Right atrium auricular region (tissue), 2 donors: ENCODE measurements at regions not wholly inside any gene's neighbourhood (a gene's known extent, or its start where the extent isn't known, plus 50 kb on each side); places are given as distances from the start of the nearest gene placed in this dataset.

Experiments used
- DNase-seq: peaks from one replicate; pipeline ENCODE4 v3.0.0-alpha.2; 2019; ENCODE audit warnings: low spot score
- H3K27ac ChIP-seq, 2 donors: fragments of 200-600 bp; sonication (generic); 1 replicate in 1 of 2; 2 replicates in 1 of 2; pipeline ENCODE4 v1.5.1; 2016 to 2019
- H3K27me3 ChIP-seq, 2 donors: fragments of 200-600 bp; sonication (generic); one replicate each; pipeline versions ENCODE4 v1.5.1 to v1.6.0; 2017 to 2019
- H3K36me3 ChIP-seq: fragments of 200-600 bp; sonication (generic); one replicate; pipeline ENCODE4 v1.5.1; 2016
- H3K4me1 ChIP-seq, 2 donors: fragments of 200-600 bp; sonication (generic); one replicate each; pipeline versions ENCODE4 v1.5.1 to v1.6.0; 2017 to 2019
- H3K4me3 ChIP-seq, 2 donors: fragments of 200-600 bp; sonication (generic); 1 replicate in 1 of 2; 2 replicates in 1 of 2; pipeline ENCODE4 v1.5.1; 2017 to 2019; ENCODE audit warnings: mild to moderate bottlenecking in 1 of 2, moderate library complexity in 1 of 2
- H3K9me3 ChIP-seq, 2 donors: fragments of 200-600 bp; sonication (generic); one replicate each; pipeline ENCODE4 v1.5.1; 2019
- TF ChIP-seq, protein P1 (sequence below), 2 donors: fragments of 200-600 bp; sonication (generic); IDR thresholded peaks; one replicate each; pipeline ENCODE4 v1.5.1; 2019; ENCODE audit warnings: antibody characterized with exemption in 2 of 2

DNA sequence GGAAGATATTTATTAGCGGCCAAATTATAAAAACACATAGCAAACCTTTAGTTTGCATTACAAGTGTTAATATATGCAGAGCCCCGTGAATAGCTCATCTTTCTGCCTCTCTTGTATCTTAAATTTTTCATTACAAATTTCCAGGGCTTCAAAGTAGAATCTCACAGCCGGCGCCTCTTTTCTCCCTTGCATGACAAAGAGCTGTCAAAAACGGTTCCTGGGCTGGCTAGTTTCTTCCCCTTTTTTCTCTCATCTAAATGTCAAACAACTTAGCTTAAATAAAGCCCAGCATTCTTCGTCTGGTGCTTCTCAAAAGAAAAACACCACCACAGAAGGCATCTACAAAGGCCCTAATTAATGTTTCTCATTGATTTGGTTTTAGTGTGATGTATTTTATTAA, 253.0 kb downstream of the INSC start:
- Histone ChIP-seq H3K36me3 (no peaks in the 10 kb centered on the region), H3K4me1 (no peaks in the 10 kb centered on the region), H3K27ac (no peak overlapping the region), H3K9me3 (no peaks in the 10 kb centered on the region), H3K27me3 (no peaks in the 10 kb centered on the region), H3K4me3 (no peak overlapping the region)
- no peak for DNase-seq
- TF ChIP-seq, protein P1, sequence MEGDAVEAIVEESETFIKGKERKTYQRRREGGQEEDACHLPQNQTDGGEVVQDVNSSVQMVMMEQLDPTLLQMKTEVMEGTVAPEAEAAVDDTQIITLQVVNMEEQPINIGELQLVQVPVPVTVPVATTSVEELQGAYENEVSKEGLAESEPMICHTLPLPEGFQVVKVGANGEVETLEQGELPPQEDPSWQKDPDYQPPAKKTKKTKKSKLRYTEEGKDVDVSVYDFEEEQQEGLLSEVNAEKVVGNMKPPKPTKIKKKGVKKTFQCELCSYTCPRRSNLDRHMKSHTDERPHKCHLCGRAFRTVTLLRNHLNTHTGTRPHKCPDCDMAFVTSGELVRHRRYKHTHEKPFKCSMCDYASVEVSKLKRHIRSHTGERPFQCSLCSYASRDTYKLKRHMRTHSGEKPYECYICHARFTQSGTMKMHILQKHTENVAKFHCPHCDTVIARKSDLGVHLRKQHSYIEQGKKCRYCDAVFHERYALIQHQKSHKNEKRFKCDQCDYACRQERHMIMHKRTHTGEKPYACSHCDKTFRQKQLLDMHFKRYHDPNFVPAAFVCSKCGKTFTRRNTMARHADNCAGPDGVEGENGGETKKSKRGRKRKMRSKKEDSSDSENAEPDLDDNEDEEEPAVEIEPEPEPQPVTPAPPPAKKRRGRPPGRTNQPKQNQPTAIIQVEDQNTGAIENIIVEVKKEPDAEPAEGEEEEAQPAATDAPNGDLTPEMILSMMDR (IDR thresholded peaks at IDR 0.05), result no peak

DNA sequence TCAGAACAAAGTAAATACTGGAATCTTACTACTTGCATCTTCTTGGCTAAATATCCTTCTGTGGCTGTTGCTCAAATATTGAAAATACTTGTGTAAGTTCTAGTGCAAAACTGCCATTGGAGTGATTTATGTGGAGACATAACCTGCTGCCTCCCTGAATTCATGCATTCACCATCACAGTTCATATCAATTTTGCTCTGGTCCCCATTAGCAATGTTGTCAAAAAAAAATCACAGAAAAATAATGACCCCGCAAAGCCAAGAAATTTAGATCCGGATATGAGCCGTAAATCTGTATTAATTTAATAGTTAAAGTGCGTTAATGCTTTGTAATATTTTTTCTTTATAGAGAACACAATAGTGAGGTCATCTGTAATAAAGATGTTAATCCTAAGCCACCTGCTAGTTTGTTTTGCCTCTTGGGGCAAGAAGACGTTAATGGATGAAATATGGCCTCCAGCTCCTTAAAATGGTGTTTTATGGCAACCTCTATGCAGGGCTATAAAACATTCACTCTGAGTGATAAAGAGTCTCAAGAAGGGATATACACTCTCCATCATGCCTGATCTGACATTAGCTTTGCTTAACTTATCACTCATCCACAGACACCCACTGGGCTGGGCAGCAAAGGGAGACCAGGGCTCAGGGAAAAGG, 255.9 kb downstream of the INSC start:
- no peaks in the 10 kb centered on the region for H3K4me1 ChIP-seq
- H3K9me3 ChIP-seq, result no peaks in the 10 kb centered on the region
- no peaks in the 10 kb centered on the region for H3K27me3 ChIP-seq
- H3K27ac ChIP-seq, result no peak overlapping the region
- no peak overlapping the region for H3K4me3 ChIP-seq
- DNase-seq, result no peak
- no peaks in the 10 kb centered on the region for H3K36me3 ChIP-seq
- TF ChIP-seq, protein P1 (IDR thresholded peaks at IDR 0.05), result no peak

DNA sequence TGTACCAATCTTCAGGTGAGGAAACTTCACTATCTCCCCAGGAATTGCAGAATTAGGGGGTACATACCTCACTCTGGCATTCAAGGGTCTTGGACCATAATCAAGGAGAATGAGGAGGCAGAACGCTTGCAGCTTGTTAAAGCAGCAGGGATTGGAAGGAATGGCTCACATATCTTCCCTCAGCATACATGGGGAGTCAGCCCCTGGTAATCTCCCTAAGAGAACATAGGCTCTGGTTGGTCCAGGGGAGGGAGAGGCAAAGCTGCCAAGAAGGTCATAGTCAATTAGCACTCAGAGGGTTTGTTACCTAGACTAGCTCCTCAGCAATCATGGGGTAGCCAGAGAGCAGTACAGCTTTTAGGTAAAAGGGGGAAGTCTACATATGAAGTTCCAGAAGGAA, 256.8 kb downstream of the INSC start:
- Histone ChIP-seq H3K27me3 (no peaks in the 10 kb centered on the region), H3K9me3 (no peaks in the 10 kb centered on the region), H3K4me1 (no peaks in the 10 kb centered on the region), H3K27ac (no peak overlapping the region), H3K4me3 (no peak overlapping the region), H3K36me3 (no peaks in the 10 kb centered on the region)
- DNase-seq, result no peak
- TF ChIP-seq, protein P1 (IDR thresholded peaks at IDR 0.05), result no peak

DNA sequence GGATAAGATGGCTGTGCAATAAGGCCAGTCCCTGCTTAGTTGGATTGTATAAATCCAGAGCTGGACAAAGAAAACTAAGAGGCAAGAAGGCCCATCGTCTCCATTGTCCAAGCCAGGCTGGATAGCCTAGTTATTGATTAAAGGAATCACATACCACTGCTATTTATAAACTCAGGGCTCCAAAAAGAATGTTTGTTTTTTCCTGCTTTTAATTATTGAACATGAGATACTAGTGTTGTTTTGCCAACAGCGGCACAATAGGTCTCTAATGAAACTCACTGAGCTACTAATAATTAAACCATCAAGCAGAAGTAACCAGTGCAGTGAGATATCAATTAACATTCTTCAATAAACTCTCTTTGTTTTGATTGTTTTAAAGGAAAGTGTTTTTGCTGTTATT, 259.7 kb downstream of the INSC start:
- Histone ChIP-seq H3K4me1 (no peaks in the 10 kb centered on the region), H3K9me3 (peaks cover 0 to 12% of the 10 kb centered on the region in 2 donors), H3K27me3 (no peaks in the 10 kb centered on the region), H3K27ac (no peak overlapping the region), H3K4me3 (no peak overlapping the region), H3K36me3 (no peaks in the 10 kb centered on the region)
- no peak for DNase-seq
- TF ChIP-seq, protein P1 (IDR thresholded peaks at IDR 0.05), result no peak

DNA sequence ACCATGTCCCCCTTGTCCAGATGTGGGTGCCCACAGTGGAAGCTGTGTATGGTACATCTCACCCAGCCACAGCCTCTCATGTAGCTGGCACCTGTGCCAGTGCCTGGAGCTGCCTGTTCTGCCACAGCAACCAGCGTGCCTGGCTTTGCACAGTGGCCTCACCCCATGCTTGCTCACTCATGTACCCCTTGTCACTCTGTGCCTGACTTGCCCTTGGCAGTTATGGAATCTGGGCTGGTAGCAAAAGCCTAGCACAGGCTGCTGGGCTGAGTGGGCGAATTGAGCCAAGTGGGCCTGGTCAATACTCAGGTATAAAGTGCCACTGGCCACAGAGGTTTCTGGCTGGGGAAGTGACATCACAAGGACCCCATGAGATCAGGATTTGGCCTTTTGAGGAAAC, 264.2 kb downstream of the INSC start:
- Histone ChIP-seq H3K4me3 (no peak overlapping the region), H3K9me3 (peaks cover 0 to 12% of the 10 kb centered on the region in 2 donors), H3K27ac (no peak overlapping the region), H3K27me3 (no peaks in the 10 kb centered on the region), H3K36me3 (no peaks in the 10 kb centered on the region), H3K4me1 (no peaks in the 10 kb centered on the region)
- DNase-seq, result no peak
- TF ChIP-seq, protein P1 (IDR thresholded peaks at IDR 0.05), result no peak

DNA sequence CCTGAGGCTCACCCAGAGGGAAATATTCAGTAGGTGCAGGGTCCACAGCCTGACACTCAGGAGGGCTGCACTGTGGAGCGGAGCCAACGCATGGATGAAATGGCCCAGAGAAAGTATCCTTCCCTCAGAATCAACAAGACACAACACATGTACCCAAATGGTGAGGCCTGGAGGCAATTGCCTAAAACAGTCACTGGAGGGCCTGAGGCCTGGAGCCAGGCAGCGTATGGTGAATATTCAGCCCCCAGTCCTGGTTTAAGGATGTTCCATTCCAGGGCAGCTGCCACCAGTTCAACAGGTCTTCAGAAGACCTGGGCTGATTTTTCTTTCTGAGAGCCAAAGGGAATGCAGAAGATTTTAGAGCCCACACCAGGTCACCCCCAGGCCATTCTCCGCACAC, 264.8 kb downstream of the INSC start:
- H3K4me1 ChIP-seq, result no peaks in the 10 kb centered on the region
- H3K27me3 ChIP-seq, result no peaks in the 10 kb centered on the region
- H3K9me3 ChIP-seq, result peaks cover 0 to 12% of the 10 kb centered on the region in 2 donors
- H3K4me3 ChIP-seq, result no peak overlapping the region
- H3K27ac ChIP-seq, result no peak overlapping the region
- TF ChIP-seq, protein P1 (IDR thresholded peaks at IDR 0.05), result no peak
- H3K36me3 ChIP-seq, result no peaks in the 10 kb centered on the region
- no peak for DNase-seq
